ENCODE measurements at regions not wholly inside any gene's neighbourhood (a gene's known extent, or its start where the extent isn't known, plus 50 kb on each side); places are given as distances from the start of the nearest gene placed in this dataset.

GRCh38 chr2:101560780-101561315, 85.9 kb upstream of the RFX8 start:
- no peak for DNase-seq
- intact Hi-C loops (cut with DNase I) = no loop called here

DNA sequence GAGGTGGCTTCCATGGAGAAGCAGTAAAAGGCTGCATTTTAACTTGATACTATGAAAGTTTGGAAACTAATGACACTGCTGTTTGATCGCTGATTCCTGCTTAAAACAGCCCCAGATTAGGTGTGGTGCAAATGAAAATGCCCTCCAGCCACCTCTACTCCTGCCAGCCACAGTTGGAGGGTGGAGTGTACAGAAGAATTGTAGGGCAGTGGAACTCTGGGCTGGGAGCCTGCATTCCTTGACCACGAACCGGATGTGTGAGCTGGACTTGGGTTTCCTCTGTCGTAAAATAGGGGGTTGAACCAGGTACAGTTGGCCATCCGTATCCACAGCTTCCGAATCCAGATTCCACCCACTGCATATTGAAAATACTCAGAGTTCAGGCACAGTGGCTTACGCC, 84.6 kb upstream of the RFX8 start:
- no peak for DNase-seq
- intact Hi-C loops (cut with DNase I) = no loop called here

GRCh38 chr2:101558740-101559525, 84.0 kb upstream of the RFX8 start:
- intact Hi-C loops (cut with DNase I) = no loop called here
- DNase-seq = peak in 1 of 10 donors; percentile 20

GRCh38 chr2:101556033-101556459, 81.1 kb upstream of the RFX8 start:
- intact Hi-C loops (cut with DNase I) = no loop called here
- no peak for DNase-seq

GRCh38 chr2:101551336-101551888, 76.5 kb upstream of the RFX8 start:
- DNase-seq = no peak

GRCh38 chr2:101550555-101550954, 75.6 kb upstream of the RFX8 start:
- intact Hi-C loops (cut with DNase I) = no loop called here
- DNase-seq = no peak

More at GRCh38 chr2:101551336-101551888, 76.5 kb upstream of the RFX8 start:
- intact Hi-C loops (cut with DNase I) = no loop called here

GRCh38 chr2:101549371-101549770, 74.5 kb upstream of the RFX8 start:
- intact Hi-C loops (cut with DNase I) = loop anchor here (10.0 kb wide), 1 partner anchor 55 kb away; no protein-coding TSS in a partner anchor

GRCh38 chr2:101546376-101547058, 71.6 kb upstream of the RFX8 start:
- DNase-seq = no peak
- intact Hi-C loops (cut with DNase I) = loop anchor here (10.0 kb wide), 1 partner anchor 58 kb away; no protein-coding TSS in a partner anchor

More at GRCh38 chr2:101549371-101549770, 74.5 kb upstream of the RFX8 start:
- no peak for DNase-seq

DNA sequence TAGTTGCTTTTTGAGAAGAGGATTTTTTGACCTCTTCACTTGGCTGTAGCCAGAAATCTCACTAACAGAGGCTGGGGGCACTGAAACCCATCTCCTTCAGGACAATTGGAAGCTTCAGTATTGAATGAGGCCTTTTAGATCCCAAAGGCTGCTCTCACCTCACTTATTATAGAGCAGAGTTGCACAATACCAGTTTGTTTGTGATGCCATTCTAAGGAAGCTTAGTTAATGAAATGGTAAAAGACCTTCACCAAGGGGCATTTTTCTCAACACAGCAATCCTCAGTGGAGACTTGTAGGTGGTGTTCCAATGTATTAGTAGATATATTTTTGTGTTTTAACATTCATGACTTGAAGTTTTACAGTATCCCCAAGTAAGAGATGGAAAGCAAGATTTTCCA, 71.0 kb upstream of the RFX8 start:
- intact Hi-C loops (cut with DNase I) = loop anchor here (10.0 kb wide), 1 partner anchor 59 kb away; no protein-coding TSS in a partner anchor
- no peak for DNase-seq

DNA sequence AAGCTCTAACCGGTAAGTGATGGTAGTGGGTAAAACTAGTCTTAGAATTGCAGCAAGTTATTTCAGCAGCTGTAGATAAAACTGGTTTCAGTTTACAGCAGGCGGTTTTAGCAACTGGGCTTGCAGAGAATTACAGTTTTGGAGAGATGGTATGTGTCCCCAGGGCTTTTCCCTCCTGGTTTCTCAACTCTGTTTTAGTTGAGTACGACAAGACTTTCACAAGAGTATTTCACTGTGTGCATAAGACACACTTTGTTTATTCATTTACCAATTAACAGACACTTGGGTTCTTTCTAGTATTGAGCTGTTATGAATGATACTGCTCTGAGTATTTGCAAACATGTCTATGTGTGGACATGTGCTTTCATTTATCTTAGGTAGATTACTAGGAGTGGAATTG, 65.6 kb upstream of the RFX8 start:
- intact Hi-C loops (cut with DNase I) = loop anchor here (10.0 kb wide), 1 partner anchor 64 kb away; no protein-coding TSS in a partner anchor

DNA sequence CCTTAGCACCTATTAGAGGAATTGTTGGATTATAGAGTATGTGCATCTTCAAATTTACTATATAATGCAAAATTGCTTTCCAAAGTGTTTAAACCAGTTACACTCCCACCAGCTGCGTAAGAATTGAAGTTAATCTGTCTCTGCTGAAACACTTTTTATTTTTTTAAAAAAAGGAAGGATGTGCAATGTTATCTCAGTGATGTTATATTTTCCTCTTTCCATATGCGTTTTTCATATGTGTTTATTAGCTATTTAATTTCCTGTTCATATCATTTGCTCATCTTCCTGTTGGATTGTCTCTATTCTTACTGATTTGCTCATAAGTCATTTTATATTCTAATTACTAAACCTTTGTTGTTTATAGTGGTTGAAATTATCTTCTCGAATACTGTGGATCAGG, 63.2 kb upstream of the RFX8 start:
- no peak for DNase-seq
- intact Hi-C loops (cut with DNase I) = no loop called here

More for the DNA sequence above, 65.6 kb upstream of the RFX8 start:
- DNase-seq = no peak

- intact Hi-C loops (cut with DNase I) = loop anchor here (2.0 kb wide), 1 partner anchor 163 kb away; the partner anchor contains the start of gene MAP4K4
These were observed 59.3 kb upstream of the RFX8 start for GRCh38 chr2:101534149-101534611.

GRCh38 chr2:101533561-101534148, 58.7 kb upstream of the RFX8 start:
- peak; percentile 72 to 97 (median 80) for DNase-seq
- intact Hi-C loops (cut with DNase I) = loop anchor here (2.0 kb wide), 1 partner anchor 163 kb away; the partner anchor contains the start of gene MAP4K4

More at GRCh38 chr2:101534149-101534611, 59.3 kb upstream of the RFX8 start:
- peak in 1 of 10 donors; percentile 41 for DNase-seq

DNA sequence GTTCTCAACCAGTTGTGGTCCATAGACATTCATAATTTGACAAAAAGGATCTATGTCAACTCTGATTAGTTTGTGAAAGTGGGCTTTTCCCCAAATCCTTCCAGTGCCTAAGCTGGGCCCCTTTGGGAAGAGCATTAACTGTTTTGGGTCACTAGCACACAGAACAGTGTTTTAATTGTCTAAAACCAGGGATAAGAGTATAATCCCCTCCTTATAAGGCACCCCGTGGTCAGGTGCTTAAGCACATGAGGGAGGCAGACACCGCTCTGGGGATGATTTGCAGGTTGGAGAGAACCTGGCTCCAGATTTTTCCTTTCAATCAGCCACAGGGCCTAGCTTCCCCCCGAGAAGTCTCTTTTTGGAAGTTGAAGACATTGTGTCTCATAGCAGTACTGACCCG, 53.6 kb upstream of the RFX8 start:
- intact Hi-C loops (cut with DNase I) = no loop called here
- DNase-seq = no peak

- intact Hi-C loops (cut with DNase I) = no loop called here
- DNase-seq = no peak
These were observed 50.0 kb upstream of the RFX8 start for GRCh38 chr2:101524806-101525430.

Measured in posterior cingulate gyrus (tissue), 11 donors.